Fibroblast of mammary gland (primary cell): ENCODE measurements at regions not wholly inside any gene's neighbourhood (a gene's known extent, or its start where the extent isn't known, plus 50 kb on each side); places are given as distances from the start of the nearest gene placed in this dataset.

Experiments
- DNase-seq: peaks from one replicate; pipeline ENCODE4 v3.0.0-alpha.2; 2010; ENCODE audit warnings: low read depth
- H3K4me3 ChIP-seq: 2 replicates; pipeline ENCODE4 v1.5.1; 2011; ENCODE audit warnings: low read depth, mild to moderate bottlenecking, low read length, moderate library complexity; ENCODE audit not compliant: control insufficient read depth
- TF ChIP-seq, protein P1 (sequence below): conservative IDR thresholded peaks from 2 replicates; pipeline ENCODE4 v1.5.1; 2011; ENCODE audit warnings: low read depth, low read length, inconsistent platforms; ENCODE audit not compliant: control insufficient read depth, insufficient read depth

GRCh38 chr3:28915741-28916500 is 364.9 kb upstream of the RBMS3 start:
- TF ChIP-seq, protein P1, sequence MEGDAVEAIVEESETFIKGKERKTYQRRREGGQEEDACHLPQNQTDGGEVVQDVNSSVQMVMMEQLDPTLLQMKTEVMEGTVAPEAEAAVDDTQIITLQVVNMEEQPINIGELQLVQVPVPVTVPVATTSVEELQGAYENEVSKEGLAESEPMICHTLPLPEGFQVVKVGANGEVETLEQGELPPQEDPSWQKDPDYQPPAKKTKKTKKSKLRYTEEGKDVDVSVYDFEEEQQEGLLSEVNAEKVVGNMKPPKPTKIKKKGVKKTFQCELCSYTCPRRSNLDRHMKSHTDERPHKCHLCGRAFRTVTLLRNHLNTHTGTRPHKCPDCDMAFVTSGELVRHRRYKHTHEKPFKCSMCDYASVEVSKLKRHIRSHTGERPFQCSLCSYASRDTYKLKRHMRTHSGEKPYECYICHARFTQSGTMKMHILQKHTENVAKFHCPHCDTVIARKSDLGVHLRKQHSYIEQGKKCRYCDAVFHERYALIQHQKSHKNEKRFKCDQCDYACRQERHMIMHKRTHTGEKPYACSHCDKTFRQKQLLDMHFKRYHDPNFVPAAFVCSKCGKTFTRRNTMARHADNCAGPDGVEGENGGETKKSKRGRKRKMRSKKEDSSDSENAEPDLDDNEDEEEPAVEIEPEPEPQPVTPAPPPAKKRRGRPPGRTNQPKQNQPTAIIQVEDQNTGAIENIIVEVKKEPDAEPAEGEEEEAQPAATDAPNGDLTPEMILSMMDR, result peak; percentile 34
- DNase-seq, result peak; percentile 81
- H3K4me3 ChIP-seq, result no peak overlapping the region

DNA sequence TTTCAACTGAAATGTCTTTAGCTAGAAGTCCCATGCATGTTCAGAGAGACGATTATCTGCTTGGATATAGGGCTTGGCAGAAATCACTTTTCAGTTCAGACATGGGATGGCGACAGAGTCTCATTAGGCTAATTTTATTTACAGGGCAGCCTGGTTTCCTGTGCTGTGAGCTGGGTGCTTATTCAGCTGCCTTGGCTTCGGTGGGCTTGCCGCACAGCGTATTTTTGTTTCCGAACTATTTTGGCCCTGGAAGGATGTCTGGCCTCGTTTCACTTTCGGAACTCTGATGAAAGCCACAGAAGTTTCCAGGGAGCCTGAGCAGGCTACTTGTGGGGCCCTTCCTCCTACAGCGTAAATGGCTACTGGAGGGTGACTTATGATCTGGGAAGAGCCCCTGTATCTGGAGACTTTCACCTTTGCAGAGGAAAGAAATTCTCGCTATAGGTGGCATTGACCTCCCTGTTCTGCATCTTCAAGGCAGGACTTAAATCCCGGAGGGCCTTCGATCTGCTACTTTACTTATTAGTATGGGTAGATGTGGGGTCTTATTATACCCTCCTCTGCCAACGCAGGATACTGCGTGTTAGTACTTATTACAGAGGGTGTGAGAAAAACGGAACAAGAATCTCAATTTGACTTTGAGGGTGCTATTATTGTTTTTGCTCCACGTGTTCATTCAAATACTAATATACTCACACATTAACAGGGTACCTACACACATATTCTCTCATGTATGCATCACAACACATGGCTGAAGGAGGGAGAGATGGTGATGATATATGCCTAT is 364.0 kb upstream of the RBMS3 start:
- H3K4me3 ChIP-seq, result peak overlapping the region; percentile 27
- peak; percentile 71 for DNase-seq
- TF ChIP-seq, protein P1, result peak; percentile 59

DNA sequence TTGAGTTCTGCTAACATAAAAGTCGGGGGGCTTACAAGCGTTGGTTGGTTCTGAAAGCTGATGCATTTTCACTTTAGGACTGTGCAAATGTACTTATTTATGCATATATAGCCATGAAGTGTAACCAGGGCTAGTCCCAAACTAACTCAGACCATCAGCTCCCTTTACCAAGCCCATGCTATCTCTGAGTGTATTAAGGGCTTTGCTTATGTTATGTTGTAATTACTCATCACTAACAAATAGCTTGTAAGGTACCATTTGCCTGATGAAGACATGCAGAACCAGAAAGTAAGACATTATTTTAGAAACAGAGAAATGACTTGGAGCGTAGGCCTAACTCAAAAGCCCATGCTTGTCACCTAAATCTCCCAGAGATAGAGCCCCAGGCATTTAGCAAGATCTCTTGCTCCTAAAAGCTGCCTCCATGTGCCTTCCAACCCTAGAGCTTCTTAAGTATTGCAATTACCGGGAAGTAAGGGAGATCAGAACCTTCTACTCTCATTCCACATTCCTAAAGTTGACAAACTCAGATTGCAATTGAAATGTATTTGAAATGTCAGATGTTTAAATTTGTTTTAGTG is 362.9 kb upstream of the RBMS3 start:
- TF ChIP-seq, protein P1, result no peak
- no peak for DNase-seq
- no peak overlapping the region for H3K4me3 ChIP-seq

GRCh38 chr3:28922376-28922775 is 358.5 kb upstream of the RBMS3 start:
- TF ChIP-seq, protein P1, result no peak

DNA sequence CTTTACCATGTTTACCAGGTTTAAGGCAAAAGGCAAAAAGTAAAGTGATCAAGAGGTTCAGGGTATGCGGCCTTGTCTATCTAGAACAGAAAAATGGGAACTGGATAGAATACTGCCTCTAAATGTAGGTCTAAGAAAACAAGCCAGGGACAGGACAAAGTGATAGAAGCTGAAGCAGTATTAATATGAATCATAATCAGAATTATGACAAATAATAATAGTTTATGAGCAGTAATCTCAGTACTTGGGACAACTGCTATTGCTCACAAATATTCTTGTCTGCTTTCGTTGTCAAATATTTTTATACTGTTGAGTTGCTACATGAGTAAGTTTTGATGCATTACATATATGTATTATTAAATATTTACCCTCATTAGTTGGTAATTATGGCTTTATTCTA is 356.9 kb upstream of the RBMS3 start:
- no peak overlapping the region for H3K4me3 ChIP-seq
- TF ChIP-seq, protein P1, result no peak
- no peak for DNase-seq

More at GRCh38 chr3:28922376-28922775, 358.5 kb upstream of the RBMS3 start:
- no peak overlapping the region for H3K4me3 ChIP-seq
- no peak for DNase-seq

DNA sequence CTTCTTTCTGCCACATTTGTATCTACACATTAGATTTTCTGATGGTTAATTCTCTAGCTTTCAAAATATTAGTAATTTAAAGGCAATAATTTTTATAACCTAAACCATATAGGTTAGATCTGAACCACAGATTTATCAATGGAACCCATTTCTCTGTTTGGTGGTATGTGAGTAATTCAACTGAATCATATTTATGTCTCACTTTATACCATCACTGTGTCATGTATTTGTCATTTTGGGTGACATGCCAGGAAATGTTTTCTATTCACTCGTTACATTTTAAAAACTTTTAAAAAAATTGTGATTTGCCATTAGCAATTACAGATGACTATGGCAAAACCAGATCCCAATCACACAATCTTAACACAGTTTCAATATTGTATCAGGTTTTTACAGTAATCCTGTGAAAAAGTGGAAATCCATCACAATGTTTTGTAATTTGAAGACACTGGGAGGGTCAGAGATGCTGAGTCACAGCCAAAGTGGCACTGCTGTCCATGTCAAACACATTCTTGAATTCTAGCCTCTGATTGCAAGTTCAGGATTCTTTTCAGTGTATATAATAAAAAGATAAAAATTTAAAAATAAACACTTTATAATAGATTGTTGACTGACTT is 356.0 kb upstream of the RBMS3 start:
- no peak overlapping the region for H3K4me3 ChIP-seq
- TF ChIP-seq, protein P1, result no peak
- DNase-seq, result peak; percentile 33
